HL-60 (cell line): ENCODE measurements at regions not wholly inside any gene's neighbourhood (a gene's known extent, or its start where the extent isn't known, plus 50 kb on each side); places are given as distances from the start of the nearest gene placed in this dataset.

ENCODE experiments used
- GABPA ChIP-seq: IDR thresholded peaks from 2 replicates; pipeline ENCODE4 v1.6.1; 2012; ENCODE audit warnings: low read depth
- TF ChIP-seq, protein P1 (sequence below): IDR thresholded peaks from one replicate; pipeline ENCODE4 v1.5.1; 2011; ENCODE audit warnings: low read length, control low read depth, inconsistent platforms; ENCODE audit not compliant: insufficient read depth

DNA sequence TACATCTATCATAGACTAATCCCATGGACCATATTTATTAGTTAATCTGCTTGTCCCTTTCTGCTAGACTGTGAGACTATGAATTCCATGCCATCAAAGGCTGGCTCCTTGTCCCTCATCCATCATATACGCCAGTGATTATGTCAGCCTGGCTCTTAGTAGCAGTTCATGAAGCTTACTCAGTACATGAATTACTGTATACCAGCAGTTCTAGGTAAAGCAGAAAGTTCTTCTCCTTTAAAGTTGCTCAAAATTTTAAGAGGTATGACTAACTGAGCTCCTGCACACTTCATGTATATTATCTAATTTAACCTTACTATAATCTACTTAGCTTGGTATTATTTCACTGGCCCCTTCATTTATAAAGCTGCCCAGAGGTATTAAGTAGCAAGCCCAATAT is 190.9 kb upstream of the TBL1XR1 start:
- TF ChIP-seq, protein P1, sequence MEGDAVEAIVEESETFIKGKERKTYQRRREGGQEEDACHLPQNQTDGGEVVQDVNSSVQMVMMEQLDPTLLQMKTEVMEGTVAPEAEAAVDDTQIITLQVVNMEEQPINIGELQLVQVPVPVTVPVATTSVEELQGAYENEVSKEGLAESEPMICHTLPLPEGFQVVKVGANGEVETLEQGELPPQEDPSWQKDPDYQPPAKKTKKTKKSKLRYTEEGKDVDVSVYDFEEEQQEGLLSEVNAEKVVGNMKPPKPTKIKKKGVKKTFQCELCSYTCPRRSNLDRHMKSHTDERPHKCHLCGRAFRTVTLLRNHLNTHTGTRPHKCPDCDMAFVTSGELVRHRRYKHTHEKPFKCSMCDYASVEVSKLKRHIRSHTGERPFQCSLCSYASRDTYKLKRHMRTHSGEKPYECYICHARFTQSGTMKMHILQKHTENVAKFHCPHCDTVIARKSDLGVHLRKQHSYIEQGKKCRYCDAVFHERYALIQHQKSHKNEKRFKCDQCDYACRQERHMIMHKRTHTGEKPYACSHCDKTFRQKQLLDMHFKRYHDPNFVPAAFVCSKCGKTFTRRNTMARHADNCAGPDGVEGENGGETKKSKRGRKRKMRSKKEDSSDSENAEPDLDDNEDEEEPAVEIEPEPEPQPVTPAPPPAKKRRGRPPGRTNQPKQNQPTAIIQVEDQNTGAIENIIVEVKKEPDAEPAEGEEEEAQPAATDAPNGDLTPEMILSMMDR, result no peak
- no peak for TF ChIP-seq GABPA
